ENCODE measurements at regions not wholly inside any gene's neighbourhood (a gene's known extent, or its start where the extent isn't known, plus 50 kb on each side); places are given as distances from the start of the nearest gene placed in this dataset.
A peak's percentile ranks its signal among the peaks of the same experiment; 100 is the strongest.
"Not testable (repeated sequence)": the region's sequence is repeated elsewhere in the genome, so short reads cannot be mapped to it uniquely, and the experiment has no call there.

GRCh38 chr7:79922894-79923293, 211.7 kb upstream of the GNAI1 start:
- intact Hi-C loops (cut with DNase I) = no loop called here
- DNase-seq = peak in 1 of 3 donors; percentile 27

GRCh38 chr7:79921976-79922375, 212.7 kb upstream of the GNAI1 start:
- DNase-seq (peak in 1 of 3 donors; percentile 35), ATAC-seq (no peak)
- intact Hi-C loops (cut with DNase I) = no loop called here
- H3K4me3 ChIP-seq = no peak overlapping the region
- no peaks in the 10 kb centered on the region for H3K4me1 ChIP-seq
- 80% methylated on average over 1 of the region's 5 CpGs for WGBS (ENCODE audit: insufficient coverage, low coverage, low lambda C conversion rate, missing lambda C conversion rate)
- no peaks in the 10 kb centered on the region for H3K27me3 ChIP-seq
- H3K36me3 ChIP-seq = no peaks in the 10 kb centered on the region
- H3K9me3 ChIP-seq = no peaks in the 10 kb centered on the region
- H3K27ac ChIP-seq = no peak overlapping the region
- TF ChIP-seq POLR2A (IDR thresholded peaks at IDR 0.05) (no peak), CTCF (IDR thresholded peaks at IDR 0.05) (no peak)

More at GRCh38 chr7:79922894-79923293, 211.7 kb upstream of the GNAI1 start:
- H3K27me3 ChIP-seq = no peaks in the 10 kb centered on the region
- no peak overlapping the region for H3K4me3 ChIP-seq
- no peak overlapping the region for H3K27ac ChIP-seq
- H3K36me3 ChIP-seq = no peaks in the 10 kb centered on the region
- H3K4me1 ChIP-seq = no peaks in the 10 kb centered on the region
- 88% methylated on average over 5 of the region's 5 CpGs for WGBS (ENCODE audit: insufficient coverage, low coverage, low lambda C conversion rate, missing lambda C conversion rate)
- TF ChIP-seq CTCF (IDR thresholded peaks at IDR 0.05) (no peak), POLR2A (IDR thresholded peaks at IDR 0.05) (no peak)
- H3K9me3 ChIP-seq = no peaks in the 10 kb centered on the region
- ATAC-seq = no peak

- WGBS (ENCODE audit: insufficient coverage, low coverage, low lambda C conversion rate, missing lambda C conversion rate) = 47% methylated on average over 2 of the region's 2 CpGs
- H3K36me3 ChIP-seq; intact Hi-C loops (cut with DNase I); DNase-seq; H3K27ac ChIP-seq; H3K27me3 ChIP-seq; H3K4me1 ChIP-seq; H3K9me3 ChIP-seq; ATAC-seq; H3K4me3 ChIP-seq: not testable (repeated sequence)
Measured at GRCh38 chr7:79918632-79919031, 216.0 kb upstream of the GNAI1 start.

GRCh38 chr7:79915346-79915745, 219.3 kb upstream of the GNAI1 start:
- H3K27me3 ChIP-seq; intact Hi-C loops (cut with DNase I); H3K4me3 ChIP-seq; DNase-seq; ATAC-seq; H3K27ac ChIP-seq; H3K4me1 ChIP-seq; H3K9me3 ChIP-seq; H3K36me3 ChIP-seq: not testable (repeated sequence)
- WGBS (ENCODE audit: insufficient coverage, low coverage, low lambda C conversion rate, missing lambda C conversion rate) = 29% methylated on average over 1 of the region's 4 CpGs

GRCh38 chr7:79912213-79912633, 222.4 kb upstream of the GNAI1 start:
- H3K4me1 ChIP-seq = no peaks in the 10 kb centered on the region
- no peak overlapping the region for H3K27ac ChIP-seq
- DNase-seq = no peak
- TF ChIP-seq CTCF (IDR thresholded peaks at IDR 0.05) (no peak), POLR2A (IDR thresholded peaks at IDR 0.05) (no peak)
- H3K4me3 ChIP-seq = no peak overlapping the region
- intact Hi-C loops (cut with DNase I) = no loop called here
- H3K9me3 ChIP-seq = no peaks in the 10 kb centered on the region
- 11% methylated on average over 4 of the region's 4 CpGs for WGBS (ENCODE audit: insufficient coverage, low coverage, low lambda C conversion rate, missing lambda C conversion rate)
- no peaks in the 10 kb centered on the region for H3K36me3 ChIP-seq
- no peak for ATAC-seq
- no peaks in the 10 kb centered on the region for H3K27me3 ChIP-seq

GRCh38 chr7:79911420-79911819, 223.2 kb upstream of the GNAI1 start:
- intact Hi-C loops (cut with DNase I) = no loop called here
- Histone ChIP-seq H3K36me3 (no peaks in the 10 kb centered on the region), H3K9me3 (no peaks in the 10 kb centered on the region), H3K27ac (no peak overlapping the region), H3K27me3 (no peaks in the 10 kb centered on the region), H3K4me3 (no peak overlapping the region), H3K4me1 (no peaks in the 10 kb centered on the region)
- DNase-seq = no peak
- TF ChIP-seq CTCF (IDR thresholded peaks at IDR 0.05) (no peak), POLR2A (IDR thresholded peaks at IDR 0.05) (no peak)
- 51% methylated on average over 3 of the region's 3 CpGs for WGBS (ENCODE audit: insufficient coverage, low coverage, low lambda C conversion rate, missing lambda C conversion rate)
- ATAC-seq = no peak

Data from right lobe of liver (tissue), 6 donors.